ENCODE measurements at regions not wholly inside any gene's neighbourhood (a gene's known extent, or its start where the extent isn't known, plus 50 kb on each side); places are given as distances from the start of the nearest gene placed in this dataset.

DNA sequence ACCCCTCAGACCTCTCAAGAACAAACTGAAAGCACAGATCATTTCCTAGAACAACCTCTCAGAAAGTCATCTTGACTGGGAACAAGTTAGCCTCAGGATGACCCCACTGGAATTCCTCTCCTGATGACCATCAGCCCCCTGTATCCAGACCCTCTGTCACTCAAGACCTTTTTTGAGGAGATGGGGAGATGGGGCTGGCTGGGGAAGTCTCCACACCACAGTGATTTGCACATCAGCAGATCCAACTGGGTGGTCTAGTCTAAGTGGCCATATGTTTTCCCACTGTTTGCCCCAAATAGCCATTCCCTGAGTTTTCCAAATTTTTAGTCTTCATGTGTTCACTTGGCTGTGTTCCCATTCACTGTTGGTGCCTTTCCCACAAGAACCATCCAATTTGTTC lies 452.4 kb upstream of the NPVF start:
- Histone ChIP-seq H3K4me3 (no peak overlapping the region), H3K27me3 (no peaks in the 10 kb centered on the region), H3K36me3 (no peaks in the 10 kb centered on the region), H3K9me3 (no peaks in the 10 kb centered on the region), H3K4me1 (no peaks in the 10 kb centered on the region), H3K27ac (no peak overlapping the region)
- TF ChIP-seq CTCF (IDR thresholded peaks at IDR 0.05): no peak
- TF ChIP-seq POLR2A (IDR thresholded peaks at IDR 0.05): no peak
- TF ChIP-seq POLR2AphosphoS5 (IDR thresholded peaks at IDR 0.05): no peak
- DNase-seq (ENCODE audit: low spot score in 2 of 2): no peak
- intact Hi-C loops (cut with DNase I; ENCODE audit: low total_unique reads): no loop called here

DNA sequence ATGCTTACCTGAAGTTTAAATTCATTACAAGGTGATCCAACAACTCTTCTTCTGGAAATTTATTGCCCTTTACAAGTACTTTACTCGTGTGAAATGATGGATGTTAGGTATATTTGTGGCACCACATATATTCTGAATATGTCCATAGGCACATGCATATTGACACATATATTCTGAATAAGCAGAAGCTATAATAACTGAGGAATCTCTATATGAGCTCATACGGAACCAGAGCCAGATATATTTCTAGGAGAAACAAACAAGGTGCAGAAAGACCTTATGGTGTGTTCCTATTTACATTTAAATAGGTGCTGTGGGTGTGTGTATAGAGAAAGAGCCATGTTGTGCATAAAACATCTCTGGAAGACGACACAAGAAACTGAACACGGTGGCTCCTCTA lies 456.1 kb upstream of the NPVF start:
- TF ChIP-seq POLR2AphosphoS5 (IDR thresholded peaks at IDR 0.05) (no peak), POLR2A (IDR thresholded peaks at IDR 0.05) (no peak), CTCF (IDR thresholded peaks at IDR 0.05) (no peak)
- Histone ChIP-seq H3K36me3 (no peaks in the 10 kb centered on the region), H3K4me3 (no peak overlapping the region), H3K27ac (no peak overlapping the region), H3K27me3 (no peaks in the 10 kb centered on the region), H3K9me3 (no peaks in the 10 kb centered on the region), H3K4me1 (no peaks in the 10 kb centered on the region)
- intact Hi-C loops (cut with DNase I; ENCODE audit: low total_unique reads): no loop called here
- no peak for DNase-seq (ENCODE audit: low spot score in 2 of 2)

GRCh38 chr7:25686493-25686892 lies 458.2 kb upstream of the NPVF start:
- no peak overlapping the region for H3K27ac ChIP-seq
- no peak for TF ChIP-seq POLR2AphosphoS5 (IDR thresholded peaks at IDR 0.05)
- TF ChIP-seq CTCF (IDR thresholded peaks at IDR 0.05): no peak
- no peak for TF ChIP-seq POLR2A (IDR thresholded peaks at IDR 0.05)
- no peak for DNase-seq (ENCODE audit: low spot score in 2 of 2)
- intact Hi-C loops (cut with DNase I; ENCODE audit: low total_unique reads): no loop called here
- no peaks in the 10 kb centered on the region for H3K4me1 ChIP-seq
- no peaks in the 10 kb centered on the region for H3K9me3 ChIP-seq
- H3K4me3 ChIP-seq: no peak overlapping the region
- no peaks in the 10 kb centered on the region for H3K36me3 ChIP-seq
- H3K27me3 ChIP-seq: no peaks in the 10 kb centered on the region

GRCh38 chr7:25694211-25694610 lies 457.8 kb upstream of the NFE2L3 start:
- Histone ChIP-seq H3K27me3 (no peaks in the 10 kb centered on the region), H3K4me1 (no peaks in the 10 kb centered on the region), H3K27ac (no peak overlapping the region), H3K9me3 (no peaks in the 10 kb centered on the region), H3K4me3 (no peak overlapping the region), H3K36me3 (no peaks in the 10 kb centered on the region)
- DNase-seq (ENCODE audit: low spot score in 2 of 2): no peak
- no peak for TF ChIP-seq POLR2A (IDR thresholded peaks at IDR 0.05)
- TF ChIP-seq CTCF (IDR thresholded peaks at IDR 0.05): no peak
- no peak for TF ChIP-seq POLR2AphosphoS5 (IDR thresholded peaks at IDR 0.05)
- intact Hi-C loops (cut with DNase I; ENCODE audit: low total_unique reads): no loop called here

DNA sequence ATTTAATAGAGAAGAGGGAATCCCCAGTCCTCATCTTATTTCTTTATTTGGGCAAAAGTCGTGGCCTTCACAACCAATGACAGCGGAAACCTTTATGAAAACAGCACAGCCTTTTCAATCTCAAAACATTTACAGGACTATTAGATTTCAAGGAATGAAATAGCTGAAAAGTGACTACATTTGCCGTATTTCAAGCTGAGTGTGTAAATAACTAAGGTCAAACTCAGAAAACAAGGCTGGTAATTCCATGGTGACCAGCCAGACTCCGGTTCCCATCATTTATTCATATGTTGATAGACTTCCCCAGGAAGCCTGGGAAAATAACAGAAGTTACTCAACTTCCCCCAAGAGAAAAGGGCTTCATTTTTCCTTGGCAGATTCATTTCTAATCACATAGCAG lies 457.3 kb upstream of the NFE2L3 start:
- intact Hi-C loops (cut with DNase I; ENCODE audit: low total_unique reads): no loop called here
- no peak overlapping the region for H3K27ac ChIP-seq
- H3K36me3 ChIP-seq: no peaks in the 10 kb centered on the region
- no peaks in the 10 kb centered on the region for H3K27me3 ChIP-seq
- no peaks in the 10 kb centered on the region for H3K4me1 ChIP-seq
- no peak overlapping the region for H3K4me3 ChIP-seq
- no peak for DNase-seq (ENCODE audit: low spot score in 2 of 2)
- TF ChIP-seq POLR2AphosphoS5 (IDR thresholded peaks at IDR 0.05) (no peak), POLR2A (IDR thresholded peaks at IDR 0.05) (no peak), CTCF (IDR thresholded peaks at IDR 0.05) (no peak)
- H3K9me3 ChIP-seq: no peaks in the 10 kb centered on the region

All from breast epithelium (tissue), 4 donors.